Fibroblast of pulmonary artery (primary cell): ENCODE measurements at regions not wholly inside any gene's neighbourhood (a gene's known extent, or its start where the extent isn't known, plus 50 kb on each side); places are given as distances from the start of the nearest gene placed in this dataset.
"Not testable (repeated sequence)": the region's sequence is repeated elsewhere in the genome, so short reads cannot be mapped to it uniquely, and the experiment has no call there.

ENCODE experiments used
- DNase-seq: peaks from one replicate; pipeline ENCODE4 v3.0.0-alpha.2; 2010; ENCODE audit warnings: low read depth
- H3K4me3 ChIP-seq: replicated peaks from 2 replicates; pipeline ENCODE4 v1.5.1; 2011; ENCODE audit warnings: low read depth, mild to moderate bottlenecking, control low read depth, low read length, moderate library complexity
- CTCF ChIP-seq: IDR thresholded peaks from 2 replicates; pipeline ENCODE4 v1.5.1; 2011; ENCODE audit warnings: mild to moderate bottlenecking, control low read depth, low read length, inconsistent platforms; ENCODE audit errors: missing control alignments

GRCh38 chr6:21931641-21932335, 338.2 kb downstream of the SOX4 start:
- DNase-seq, result peak; percentile 48
- TF ChIP-seq CTCF, result no peak
- no peak overlapping the region for H3K4me3 ChIP-seq

GRCh38 chr6:21933351-21933750, 339.8 kb downstream of the SOX4 start:
- TF ChIP-seq CTCF, result no peak
- DNase-seq, result no peak
- no peak overlapping the region for H3K4me3 ChIP-seq

GRCh38 chr6:21935142-21935541, 341.6 kb downstream of the SOX4 start:
- TF ChIP-seq CTCF, result no peak
- DNase-seq, result no peak
- no peak overlapping the region for H3K4me3 ChIP-seq

GRCh38 chr6:21935561-21936028, 342.0 kb downstream of the SOX4 start:
- peak; percentile 60 for DNase-seq
- TF ChIP-seq CTCF, result peak; percentile 54
- H3K4me3 ChIP-seq, result no peak overlapping the region

- TF ChIP-seq CTCF, result no peak
- DNase-seq, result no peak
- no peak overlapping the region for H3K4me3 ChIP-seq
These were observed 343.9 kb downstream of the SOX4 start for GRCh38 chr6:21937466-21937865.

- H3K4me3 ChIP-seq, DNase-seq: not testable (repeated sequence)
These were observed 345.5 kb downstream of the SOX4 start for GRCh38 chr6:21939066-21939465.

GRCh38 chr6:21941926-21942325, 348.4 kb downstream of the SOX4 start:
- no peak for TF ChIP-seq CTCF
- no peak for DNase-seq
- no peak overlapping the region for H3K4me3 ChIP-seq
